ES-I3 (cell line): ENCODE measurements at regions not wholly inside any gene's neighbourhood (a gene's known extent, or its start where the extent isn't known, plus 50 kb on each side); places are given as distances from the start of the nearest gene placed in this dataset.

ENCODE experiments used
- H3K36me3 ChIP-seq: 2 replicates; pipeline ENCODE4 v1.6.1; 2013; ENCODE audit warnings: mild to moderate bottlenecking, low read length, control low read depth, moderate library complexity; ENCODE audit not compliant: insufficient read depth
- H3K4me1 ChIP-seq: 2 replicates; pipeline ENCODE4 v1.6.1; 2013; ENCODE audit warnings: mild to moderate bottlenecking, control low read depth, low read length; ENCODE audit not compliant: insufficient read depth
- H3K9ac ChIP-seq: 2 replicates; pipeline ENCODE4 v1.6.1; 2013; ENCODE audit warnings: low read depth, mild to moderate bottlenecking, low read length, moderate library complexity
- H3K9me3 ChIP-seq: 2 replicates; pipeline ENCODE4 v1.6.1; 2013; ENCODE audit warnings: mild to moderate bottlenecking, low read length, moderate library complexity; ENCODE audit not compliant: control insufficient read depth, insufficient read depth

GRCh38 chr2:118291251-118291880, 203.1 kb downstream of the INSIG2 start:
- Histone ChIP-seq H3K36me3 (no peaks in the 10 kb centered on the region), H3K9ac (no peak overlapping the region), H3K4me1 (no peaks in the 10 kb centered on the region), H3K9me3 (no peaks in the 10 kb centered on the region)

- Histone ChIP-seq H3K36me3 (no peaks in the 10 kb centered on the region), H3K4me1 (no peaks in the 10 kb centered on the region), H3K9me3 (no peaks in the 10 kb centered on the region), H3K9ac (no peak overlapping the region)
Observed at GRCh38 chr2:118290411-118291250, 202.4 kb downstream of the INSIG2 start.

- Histone ChIP-seq H3K36me3 (no peaks in the 10 kb centered on the region), H3K4me1 (0 out of 2 replicates have a peak, but pooled peaks cover 5% of the 10 kb centered on the region), H3K9ac (no peak overlapping the region), H3K9me3 (no peaks in the 10 kb centered on the region)
Observed at GRCh38 chr2:118279005-118279404, 190.7 kb downstream of the INSIG2 start.

- Histone ChIP-seq H3K4me1 (0 out of 2 replicates have a peak, but pooled peaks cover 5% of the 10 kb centered on the region), H3K36me3 (no peaks in the 10 kb centered on the region), H3K9ac (no peak overlapping the region), H3K9me3 (no peaks in the 10 kb centered on the region)
Observed at GRCh38 chr2:118278046-118278445, 189.8 kb downstream of the INSIG2 start.

GRCh38 chr2:118274841-118275510, 186.7 kb downstream of the INSIG2 start:
- H3K36me3 ChIP-seq = no peaks in the 10 kb centered on the region
- H3K4me1 ChIP-seq = no peaks in the 10 kb centered on the region
- H3K9me3 ChIP-seq = no peaks in the 10 kb centered on the region
- no peak overlapping the region for H3K9ac ChIP-seq

- Histone ChIP-seq H3K9me3 (no peaks in the 10 kb centered on the region), H3K9ac (no peak overlapping the region), H3K36me3 (no peaks in the 10 kb centered on the region), H3K4me1 (no peaks in the 10 kb centered on the region)
Observed at GRCh38 chr2:118272391-118272790, 184.1 kb downstream of the INSIG2 start.

- no peaks in the 10 kb centered on the region for H3K9me3 ChIP-seq
- no peaks in the 10 kb centered on the region for H3K36me3 ChIP-seq
- no peak overlapping the region for H3K9ac ChIP-seq
- no peaks in the 10 kb centered on the region for H3K4me1 ChIP-seq
Observed at GRCh38 chr2:118269408-118270051, 181.3 kb downstream of the INSIG2 start.

GRCh38 chr2:118268268-118268667, 180.0 kb downstream of the INSIG2 start:
- Histone ChIP-seq H3K4me1 (no peaks in the 10 kb centered on the region), H3K9me3 (no peaks in the 10 kb centered on the region), H3K36me3 (no peaks in the 10 kb centered on the region), H3K9ac (no peak overlapping the region)

- H3K4me1 ChIP-seq = no peaks in the 10 kb centered on the region
- no peaks in the 10 kb centered on the region for H3K36me3 ChIP-seq
- H3K9ac ChIP-seq = no peak overlapping the region
- no peaks in the 10 kb centered on the region for H3K9me3 ChIP-seq
Observed at GRCh38 chr2:118265873-118266455, 177.7 kb downstream of the INSIG2 start.

GRCh38 chr2:118264232-118264990, 176.1 kb downstream of the INSIG2 start:
- no peaks in the 10 kb centered on the region for H3K4me1 ChIP-seq
- no peaks in the 10 kb centered on the region for H3K36me3 ChIP-seq
- H3K9ac ChIP-seq = no peak overlapping the region
- H3K9me3 ChIP-seq = no peaks in the 10 kb centered on the region

- H3K4me1 ChIP-seq = peaks cover 4% of the 10 kb centered on the region; the same call in 1 of the 2 replicates
- H3K36me3 ChIP-seq = no peaks in the 10 kb centered on the region
- no peak overlapping the region for H3K9ac ChIP-seq
- H3K9me3 ChIP-seq = no peaks in the 10 kb centered on the region
Observed at GRCh38 chr2:118257696-118258095, 169.4 kb downstream of the INSIG2 start.

- H3K9me3 ChIP-seq = no peaks in the 10 kb centered on the region
- peaks cover 13% of the 10 kb centered on the region for H3K4me1 ChIP-seq
- H3K9ac ChIP-seq = no peak overlapping the region
- H3K36me3 ChIP-seq = no peaks in the 10 kb centered on the region
Observed at GRCh38 chr2:118255771-118256372, 167.6 kb downstream of the INSIG2 start.

GRCh38 chr2:118255301-118255700, 167.0 kb downstream of the INSIG2 start:
- H3K4me1 ChIP-seq = peaks cover 18% of the 10 kb centered on the region
- H3K36me3 ChIP-seq = no peaks in the 10 kb centered on the region
- H3K9ac ChIP-seq = no peak overlapping the region
- no peaks in the 10 kb centered on the region for H3K9me3 ChIP-seq
